ENCODE measurements at regions not wholly inside any gene's neighbourhood (a gene's known extent, or its start where the extent isn't known, plus 50 kb on each side); places are given as distances from the start of the nearest gene placed in this dataset.

DNA sequence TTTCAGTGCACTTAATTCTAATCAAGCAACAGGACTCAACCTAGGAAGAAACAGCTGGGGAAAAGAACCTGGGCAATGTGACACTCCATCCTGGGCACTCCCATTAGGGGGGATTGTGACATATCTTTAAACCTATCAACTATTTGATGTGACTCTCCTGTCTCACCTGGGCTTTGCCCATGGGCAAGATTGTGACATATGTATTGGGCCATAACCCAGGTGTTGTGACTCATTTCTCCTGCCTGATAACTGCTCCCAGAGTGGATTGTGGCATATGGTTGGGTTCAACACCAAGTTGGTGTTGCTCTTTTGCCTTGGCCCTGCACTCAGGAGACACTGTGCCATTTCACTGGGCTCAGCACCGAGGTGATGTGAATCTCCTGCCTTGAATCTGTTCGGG, 82.6 kb downstream of the ZNF723 start:
- TF ChIP-seq, protein P1, sequence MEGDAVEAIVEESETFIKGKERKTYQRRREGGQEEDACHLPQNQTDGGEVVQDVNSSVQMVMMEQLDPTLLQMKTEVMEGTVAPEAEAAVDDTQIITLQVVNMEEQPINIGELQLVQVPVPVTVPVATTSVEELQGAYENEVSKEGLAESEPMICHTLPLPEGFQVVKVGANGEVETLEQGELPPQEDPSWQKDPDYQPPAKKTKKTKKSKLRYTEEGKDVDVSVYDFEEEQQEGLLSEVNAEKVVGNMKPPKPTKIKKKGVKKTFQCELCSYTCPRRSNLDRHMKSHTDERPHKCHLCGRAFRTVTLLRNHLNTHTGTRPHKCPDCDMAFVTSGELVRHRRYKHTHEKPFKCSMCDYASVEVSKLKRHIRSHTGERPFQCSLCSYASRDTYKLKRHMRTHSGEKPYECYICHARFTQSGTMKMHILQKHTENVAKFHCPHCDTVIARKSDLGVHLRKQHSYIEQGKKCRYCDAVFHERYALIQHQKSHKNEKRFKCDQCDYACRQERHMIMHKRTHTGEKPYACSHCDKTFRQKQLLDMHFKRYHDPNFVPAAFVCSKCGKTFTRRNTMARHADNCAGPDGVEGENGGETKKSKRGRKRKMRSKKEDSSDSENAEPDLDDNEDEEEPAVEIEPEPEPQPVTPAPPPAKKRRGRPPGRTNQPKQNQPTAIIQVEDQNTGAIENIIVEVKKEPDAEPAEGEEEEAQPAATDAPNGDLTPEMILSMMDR (IDR thresholded peaks at IDR 0.05) = no peak
- Mint-ChIP-seq H3K27me3 (ENCODE audit: low read depth in 3 of 3) (no peaks in the 10 kb centered on the region), H3K27ac (no peak overlapping the region), H3K4me1 (no peaks in the 10 kb centered on the region), H3K36me3 (no peaks in the 10 kb centered on the region), H3K9me3 (peaks cover 6 to 46% (median 40%) of the 10 kb centered on the region in 7 donors), H3K4me3 (no peak overlapping the region)
- Histone ChIP-seq H3K4me1 (ENCODE audit: control insufficient read depth in 1 of 2, insufficient read depth in 2 of 2, low read length in 2 of 2) (no peaks in the 10 kb centered on the region), H4K20me1 (ENCODE audit: insufficient read depth, low read length) (no peaks in the 10 kb centered on the region), H3K36me3 (replicated peaks in 1 of 2; ENCODE audit: control insufficient read depth in 1 of 2, insufficient read depth in 2 of 2, low read length in 2 of 2) (no peaks in the 10 kb centered on the region), H3K9me3 (replicated peaks in 1 of 2; ENCODE audit: control insufficient read depth in 1 of 2, insufficient read depth in 1 of 2, low read length in 2 of 2) (peaks cover 42 to 76% of the 10 kb centered on the region in 2 donors), H3K27me3 (ENCODE audit: control insufficient read depth in 2 of 2, insufficient read depth in 2 of 2, low read length in 2 of 2) (no peaks in the 10 kb centered on the region), H2AFZ (ENCODE audit: insufficient read depth, low read depth, low read length, poor library complexity, severe bottlenecking) (no peak overlapping the region), H3K4me2 (replicated peaks; ENCODE audit: extremely low read depth, low read length, poor library complexity, severe bottlenecking) (no peak overlapping the region), H3K4me3 (replicated peaks in 1 of 3; ENCODE audit: low read depth in 2 of 3, low read length in 3 of 3) (no peak overlapping the region), H3K79me2 (ENCODE audit: insufficient read depth, low read length) (no peaks in the 10 kb centered on the region), H3K9ac (ENCODE audit: insufficient read depth, low read length, poor library complexity, severe bottlenecking) (no peak overlapping the region), H3K27ac (ENCODE audit: low read depth in 1 of 2, low read length in 2 of 2) (no peak overlapping the region)
- WGBS (ENCODE audit: insufficient coverage) = no CpG with 5 or more reads among the region's 2 CpGs
- no peak for DNase-seq
- intact Hi-C loops (cut with micrococcal nuclease) = no loop called here

- intact Hi-C loops (cut with micrococcal nuclease) = no loop called here
- Histone ChIP-seq H3K4me2 (replicated peaks; ENCODE audit: extremely low read depth, low read length, poor library complexity, severe bottlenecking) (no peak overlapping the region), H3K9ac (ENCODE audit: insufficient read depth, low read length, poor library complexity, severe bottlenecking) (no peak overlapping the region), H2AFZ (ENCODE audit: insufficient read depth, low read depth, low read length, poor library complexity, severe bottlenecking) (no peak overlapping the region), H3K9me3 (replicated peaks in 1 of 2; ENCODE audit: control insufficient read depth in 1 of 2, insufficient read depth in 1 of 2, low read length in 2 of 2) (peaks cover 41 to 77% of the 10 kb centered on the region in 2 donors), H3K79me2 (ENCODE audit: insufficient read depth, low read length) (no peaks in the 10 kb centered on the region), H3K4me1 (ENCODE audit: control insufficient read depth in 1 of 2, insufficient read depth in 2 of 2, low read length in 2 of 2) (no peaks in the 10 kb centered on the region), H3K27ac (ENCODE audit: low read depth in 1 of 2, low read length in 2 of 2) (no peak overlapping the region), H3K4me3 (replicated peaks in 1 of 3; ENCODE audit: low read depth in 2 of 3, low read length in 3 of 3) (no peak overlapping the region), H3K36me3 (replicated peaks in 1 of 2; ENCODE audit: control insufficient read depth in 1 of 2, insufficient read depth in 2 of 2, low read length in 2 of 2) (no peaks in the 10 kb centered on the region), H3K27me3 (ENCODE audit: control insufficient read depth in 2 of 2, insufficient read depth in 2 of 2, low read length in 2 of 2) (no peaks in the 10 kb centered on the region), H4K20me1 (ENCODE audit: insufficient read depth, low read length) (no peaks in the 10 kb centered on the region)
- Mint-ChIP-seq H3K4me1 (no peaks in the 10 kb centered on the region), H3K27me3 (ENCODE audit: low read depth in 3 of 3) (no peaks in the 10 kb centered on the region), H3K36me3 (no peaks in the 10 kb centered on the region), H3K4me3 (no peak overlapping the region), H3K27ac (no peak overlapping the region), H3K9me3 (peaks cover 6 to 49% (median 40%) of the 10 kb centered on the region in 7 donors)
- DNase-seq = no peak
- WGBS (ENCODE audit: insufficient coverage) = 75% methylated on average over 1 of the region's 3 CpGs
- TF ChIP-seq, protein P1 (IDR thresholded peaks at IDR 0.05) = no peak
Observed at GRCh38 chr19:22918221-22918620, 84.8 kb downstream of the ZNF728 start.

Data from CD14-positive monocyte (primary cell).